GM04503 (cell line): ENCODE measurements at regions not wholly inside any gene's neighbourhood (a gene's known extent, or its start where the extent isn't known, plus 50 kb on each side); places are given as distances from the start of the nearest gene placed in this dataset.
"Not testable (repeated sequence)": the region's sequence is repeated elsewhere in the genome, so short reads cannot be mapped to it uniquely, and the experiment has no call there.

Source experiments
- DNase-seq: peaks from one replicate; pipeline ENCODE4 v3.0.0-alpha.2; 2012; ENCODE audit warnings: low read depth

DNA sequence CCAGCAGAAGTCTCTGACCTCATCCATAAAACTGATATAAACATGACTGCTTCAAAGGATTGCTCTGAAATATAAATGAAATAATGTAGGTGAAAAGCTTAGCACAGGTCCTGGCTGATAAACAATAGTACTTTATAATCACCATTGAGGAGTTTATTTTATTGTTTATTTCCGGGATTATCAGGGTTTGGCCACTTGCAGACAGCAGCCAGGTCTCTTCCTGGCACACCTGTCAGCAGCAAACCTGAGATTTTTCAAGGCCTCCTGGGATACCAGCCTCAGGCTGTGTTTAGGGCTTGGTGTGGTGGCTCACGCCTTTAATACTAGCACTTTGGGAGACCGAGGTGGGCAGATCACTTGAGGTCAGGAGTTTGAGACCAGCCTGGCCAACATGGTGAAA lies 181.6 kb upstream of the IRF2BP2 start:
- not testable (repeated sequence) for DNase-seq

DNA sequence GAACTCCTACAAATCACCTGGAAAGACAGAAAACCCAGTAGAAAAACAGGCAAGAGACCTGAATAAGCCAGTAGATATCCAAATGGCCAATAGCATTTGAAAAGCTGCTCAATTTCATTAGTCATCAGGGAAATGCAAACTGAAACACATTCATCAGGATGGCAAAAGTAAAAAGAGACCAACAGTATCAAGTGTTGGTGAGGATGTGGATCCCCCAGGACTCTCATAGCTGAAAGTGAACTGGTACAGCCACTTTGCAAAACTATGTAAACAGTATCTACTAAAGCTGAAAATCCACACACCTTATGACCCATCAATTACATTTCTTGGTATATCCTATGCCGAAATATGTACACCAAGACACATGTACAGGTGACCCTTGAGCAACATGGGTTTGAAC lies 180.4 kb upstream of the IRF2BP2 start:
- DNase-seq, result not testable (repeated sequence)

DNA sequence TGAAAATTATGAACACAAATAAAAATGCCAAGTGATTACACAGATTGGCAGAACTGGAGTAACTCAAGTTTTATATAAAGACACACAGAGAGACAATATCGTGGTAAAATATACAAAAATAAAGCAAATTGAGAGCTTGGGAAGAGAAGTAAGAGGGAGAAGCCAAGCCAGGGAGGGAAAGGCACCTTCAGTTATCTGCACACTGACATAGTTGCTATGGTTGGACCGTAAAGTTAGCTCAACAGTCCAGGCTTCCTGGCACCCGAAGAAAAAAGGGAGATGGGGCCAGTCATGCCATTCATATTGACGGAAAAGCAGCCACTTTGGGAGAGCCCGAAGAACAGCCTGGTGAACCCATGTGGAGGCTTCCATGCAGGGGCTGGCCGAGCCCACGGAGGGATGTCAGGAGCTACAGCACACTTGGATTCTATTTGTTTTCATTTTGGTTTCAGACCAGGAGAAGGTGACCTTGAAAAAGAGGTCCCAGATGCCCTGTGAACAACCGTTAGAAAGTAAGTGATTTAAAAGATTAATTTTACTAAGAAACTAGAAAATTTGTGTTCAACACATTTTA lies 177.1 kb upstream of the IRF2BP2 start:
- not testable (repeated sequence) for DNase-seq

DNA sequence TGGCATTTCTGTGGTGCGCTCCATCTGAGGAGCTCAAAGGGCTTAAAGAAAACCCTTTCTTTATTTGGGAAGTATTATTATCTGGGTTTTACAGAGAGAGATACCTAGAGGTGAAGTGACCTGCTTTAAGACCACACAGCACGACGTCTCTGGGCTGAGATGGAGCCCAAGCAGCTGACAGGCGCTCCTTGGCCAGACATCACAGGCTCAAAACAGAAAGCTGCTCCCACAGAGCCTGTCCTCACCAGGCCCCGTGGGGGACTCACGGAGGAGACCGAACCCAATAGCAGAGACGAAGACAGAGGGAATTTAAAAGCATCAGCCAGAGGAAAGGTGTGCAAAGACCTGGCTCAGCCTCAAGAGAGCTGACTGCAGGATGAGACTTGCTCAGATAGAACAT lies 175.9 kb upstream of the IRF2BP2 start:
- not testable (repeated sequence) for DNase-seq

- not testable (repeated sequence) for DNase-seq
Observed at GRCh38 chr1:234785471-234785919, 175.5 kb upstream of the IRF2BP2 start.

GRCh38 chr1:234784108-234784507 lies 174.1 kb upstream of the IRF2BP2 start:
- not testable (repeated sequence) for DNase-seq

- no peak for DNase-seq
Observed at GRCh38 chr1:234782791-234783190, 172.8 kb upstream of the IRF2BP2 start.

- no peak for DNase-seq
Observed at GRCh38 chr1:234782105-234782751, 172.2 kb upstream of the IRF2BP2 start.

DNA sequence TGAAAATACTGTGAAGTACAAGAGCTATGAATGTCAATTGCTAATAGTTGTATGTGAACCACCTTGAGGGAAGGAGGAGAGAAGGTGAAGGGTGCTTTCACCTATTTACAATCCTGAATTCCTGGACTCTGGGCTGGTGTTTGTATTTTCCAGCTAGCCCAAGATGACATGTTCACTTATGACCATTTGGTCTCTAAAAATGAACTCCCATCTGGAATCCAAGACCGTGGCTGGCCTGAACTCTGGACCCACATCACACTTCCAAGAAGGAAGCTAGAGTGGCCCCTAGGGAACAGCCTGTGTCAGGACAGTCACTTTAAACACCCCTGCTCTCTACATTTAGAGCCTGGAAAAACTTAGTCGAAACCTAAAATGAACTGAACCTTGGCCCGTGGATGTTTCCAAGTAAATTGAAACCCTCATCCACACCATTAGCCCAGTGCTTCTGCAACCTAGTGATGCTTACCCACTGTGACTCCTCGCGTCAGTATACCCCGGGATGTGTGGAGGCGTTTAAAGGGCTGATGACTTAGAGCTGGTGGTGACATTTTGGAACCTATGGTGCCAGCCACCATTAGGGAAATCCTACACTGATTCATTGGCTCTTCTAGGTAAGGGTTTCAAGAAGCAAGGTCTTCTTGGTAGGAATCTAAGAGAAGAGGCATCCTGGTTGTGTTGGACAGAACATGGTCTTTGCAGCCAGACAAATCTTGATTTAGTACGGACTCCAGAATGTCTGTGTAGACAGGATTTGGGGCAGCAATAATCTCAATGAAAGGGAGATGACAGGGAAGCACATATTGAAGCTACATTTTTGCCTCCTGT lies 171.5 kb upstream of the IRF2BP2 start:
- no peak for DNase-seq

GRCh38 chr1:234780531-234781162 lies 170.7 kb upstream of the IRF2BP2 start:
- DNase-seq, result no peak

DNA sequence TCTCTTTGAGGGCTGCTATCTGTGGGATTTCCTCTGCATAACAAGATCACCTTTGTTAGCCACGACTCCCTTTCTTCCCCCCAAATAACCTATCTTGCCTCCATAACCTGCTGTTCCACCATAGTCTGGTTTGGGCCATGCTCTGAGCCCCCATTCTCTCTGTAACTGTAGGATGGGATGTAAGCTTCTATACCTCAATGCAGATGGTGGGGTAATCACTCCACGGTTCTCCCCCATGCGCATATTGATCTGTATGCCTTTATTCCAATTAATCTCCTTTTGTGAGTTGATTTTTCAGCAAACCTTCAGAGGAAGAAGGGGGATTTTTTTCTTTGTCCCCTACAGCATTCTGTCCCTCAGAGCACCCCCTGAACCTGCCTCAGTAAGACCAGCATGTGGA lies 170.1 kb upstream of the IRF2BP2 start:
- no peak for DNase-seq

DNA sequence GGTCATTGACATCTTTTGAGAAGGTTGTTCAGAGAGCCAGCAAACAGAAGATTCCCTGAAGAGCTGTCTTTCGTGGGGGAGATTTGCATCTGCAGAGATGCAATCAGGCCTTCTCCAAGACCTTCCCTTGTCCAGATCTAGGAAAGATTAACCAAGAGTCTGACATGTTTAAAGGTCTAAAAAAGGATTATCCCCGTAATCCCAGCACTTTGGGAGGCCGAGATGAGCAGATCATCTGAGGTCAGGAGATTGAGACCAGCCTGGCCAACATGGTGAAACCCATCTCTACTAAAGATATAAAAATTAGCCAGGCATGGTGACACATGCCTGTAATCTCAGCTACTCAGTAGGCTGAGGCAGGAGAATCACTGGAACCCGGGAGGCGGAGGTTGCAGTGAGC lies 169.6 kb upstream of the IRF2BP2 start:
- DNase-seq, result not testable (repeated sequence)

DNA sequence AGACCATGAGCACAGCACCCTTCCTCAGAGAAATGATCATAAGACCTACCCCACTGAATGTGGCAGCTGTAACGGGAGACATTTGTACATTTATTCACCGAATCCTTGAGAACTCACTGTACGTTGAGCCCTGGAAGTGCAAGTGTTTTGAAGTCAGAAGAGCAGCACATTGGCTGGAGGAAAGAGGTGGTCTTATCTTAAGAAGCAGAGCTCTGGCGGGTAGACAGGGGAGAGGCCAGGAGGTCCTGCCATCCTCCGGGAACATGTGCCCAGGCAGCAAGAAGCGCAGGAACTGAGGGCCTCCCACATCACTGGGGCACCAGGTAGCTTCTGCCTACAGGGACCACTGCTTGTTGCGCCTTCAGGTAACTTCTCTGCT lies 169.2 kb upstream of the IRF2BP2 start:
- no peak for DNase-seq

GRCh38 chr1:234778221-234779159 lies 168.5 kb upstream of the IRF2BP2 start:
- no peak for DNase-seq

DNA sequence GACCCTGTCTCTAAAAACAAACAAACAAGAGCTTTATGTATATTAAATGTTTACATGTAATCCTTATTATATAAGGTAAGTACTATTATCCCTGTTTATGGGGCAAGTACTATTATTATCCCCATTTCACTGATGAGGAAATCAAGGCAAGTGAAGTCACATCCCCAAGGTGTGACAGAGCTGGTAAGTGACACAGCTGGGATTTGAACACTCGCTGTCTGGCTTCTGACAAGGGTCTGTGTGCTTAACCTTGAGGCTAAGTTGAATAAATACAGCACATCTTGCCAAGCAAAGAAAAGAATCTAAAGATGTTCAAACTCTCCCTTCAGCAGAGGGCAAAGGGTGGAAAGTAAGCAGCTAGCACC lies 167.9 kb upstream of the IRF2BP2 start:
- DNase-seq, result no peak

DNA sequence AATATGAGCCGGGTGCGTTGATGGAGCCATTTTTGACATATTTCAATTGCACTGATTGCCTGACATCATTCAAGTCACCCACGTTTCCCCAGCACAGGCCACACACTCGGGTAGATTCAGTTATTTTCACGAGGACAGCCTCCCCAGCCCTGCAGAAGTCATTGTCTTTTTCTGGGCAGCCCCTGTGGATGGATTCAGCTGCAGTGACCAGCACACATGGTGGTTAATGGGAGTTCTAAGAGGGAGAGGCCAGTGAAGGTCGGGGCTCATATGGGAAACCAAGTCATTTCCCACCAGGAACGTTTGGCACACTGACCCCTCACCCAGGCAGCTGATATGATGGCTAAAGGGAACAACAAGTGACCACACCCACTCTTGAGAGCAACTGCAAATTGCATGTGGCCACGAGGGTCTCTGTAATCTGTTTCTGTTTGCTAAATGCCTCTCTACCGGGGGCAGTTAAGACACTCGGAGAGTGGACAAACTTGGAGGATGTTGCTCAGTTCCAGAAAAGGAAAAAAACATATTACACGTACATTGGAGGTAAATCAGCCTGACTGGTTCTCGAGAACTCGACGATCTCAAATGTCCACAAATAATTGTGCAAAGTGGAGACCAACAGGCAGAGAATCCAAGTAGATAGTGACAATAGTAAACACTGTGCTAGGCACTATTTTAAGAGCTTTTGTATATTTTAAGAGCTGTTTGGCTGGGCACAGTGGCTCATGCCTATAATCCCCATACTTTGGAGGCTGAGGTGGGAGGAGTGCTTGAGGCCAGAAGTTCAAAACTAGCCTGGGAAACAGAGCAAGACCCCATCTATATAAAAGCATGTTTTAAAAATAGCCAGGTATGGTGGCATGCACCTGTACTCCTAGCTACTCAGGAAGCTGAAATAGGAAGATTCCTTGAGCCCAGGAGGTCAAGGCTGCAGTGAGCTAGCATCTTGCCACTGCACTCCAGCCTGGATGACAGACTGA lies 167.2 kb upstream of the IRF2BP2 start:
- no peak for DNase-seq

DNA sequence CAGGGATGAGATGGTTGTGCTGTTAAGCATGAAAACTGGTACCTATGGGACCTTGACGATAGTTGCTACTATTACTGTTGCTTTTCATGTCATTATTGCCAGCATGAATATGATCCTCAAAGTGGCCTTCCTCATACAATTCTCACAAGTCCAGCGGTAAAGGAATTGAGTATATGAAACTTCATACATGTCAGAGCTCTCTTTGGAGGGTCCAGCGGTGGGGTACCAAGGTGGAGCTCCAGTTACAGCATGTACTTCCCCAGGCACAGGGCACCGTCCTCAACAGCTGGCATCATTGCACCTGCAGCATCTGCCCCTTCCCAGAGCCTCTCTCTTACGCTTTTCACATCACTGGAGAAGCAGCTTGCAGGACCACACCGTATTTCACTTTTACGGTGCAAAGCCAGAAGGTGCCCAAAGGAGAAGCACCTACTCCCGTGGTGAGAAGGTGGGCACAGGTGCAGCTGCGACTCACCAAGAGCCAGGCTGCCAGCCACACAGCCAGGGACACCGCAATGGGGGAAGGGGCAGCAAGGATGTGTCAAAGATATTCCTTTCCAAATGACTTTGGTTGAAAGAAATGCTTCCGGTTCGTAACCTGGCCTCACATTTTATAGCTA lies 166.4 kb upstream of the IRF2BP2 start:
- DNase-seq, result no peak

GRCh38 chr1:234775477-234776246 lies 165.7 kb upstream of the IRF2BP2 start:
- no peak for DNase-seq

DNA sequence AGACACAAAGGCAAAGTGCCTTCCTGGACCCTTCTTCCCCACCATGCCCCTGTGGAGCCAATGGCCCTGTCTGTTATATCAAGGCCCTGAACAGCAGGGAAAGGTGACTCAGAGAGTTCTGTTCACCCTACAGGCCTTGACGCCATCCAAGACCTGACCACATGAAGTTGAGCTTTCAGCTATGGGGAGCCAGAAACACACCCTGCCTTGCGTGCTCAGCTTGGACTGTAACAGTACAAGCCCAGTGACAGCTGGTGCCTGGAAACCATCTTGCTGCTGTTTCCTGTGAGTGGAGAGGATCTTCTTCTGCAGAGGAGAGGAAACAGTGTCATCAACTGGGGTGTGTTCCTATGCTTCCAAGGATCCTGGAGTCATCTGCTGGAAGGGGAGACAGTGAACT lies 165.0 kb upstream of the IRF2BP2 start:
- no peak for DNase-seq
